HL-60 (cell line): ENCODE measurements at regions not wholly inside any gene's neighbourhood (a gene's known extent, or its start where the extent isn't known, plus 50 kb on each side); places are given as distances from the start of the nearest gene placed in this dataset.

Source experiments
- DNase-seq, 2 experiments: peaks; one replicate each; pipeline ENCODE4 v3.0.0-alpha.2; 2010 to 2020; ENCODE audit warnings: low read depth in 1 of 2, low spot score in 1 of 2
- H3K27ac ChIP-seq: fragments of 250-450 bp; sonication (Bioruptor Pico); replicated peaks from 2 replicates; pipeline ENCODE4 v1.5.1; 2020; ENCODE audit warnings: mild to moderate bottlenecking, moderate library complexity
- H3K27me3 ChIP-seq: fragments of 250-450 bp; sonication (Bioruptor Pico); 2 replicates; pipeline ENCODE4 v1.5.1; 2021; ENCODE audit warnings: mild to moderate bottlenecking, moderate library complexity; ENCODE audit not compliant: insufficient read depth, poor library complexity, severe bottlenecking
- H3K4me3 ChIP-seq: replicated peaks from 2 replicates; pipeline ENCODE4 v1.5.1; 2011; ENCODE audit warnings: mild to moderate bottlenecking, control low read depth, low read length; ENCODE audit not compliant: insufficient read depth
- GABPA ChIP-seq: IDR thresholded peaks from 2 replicates; pipeline ENCODE4 v1.6.1; 2012; ENCODE audit warnings: low read depth
- POLR2AphosphoS5 ChIP-seq: IDR thresholded peaks from 2 replicates; pipeline ENCODE4 v1.6.1; 2012; ENCODE audit warnings: low read depth
- SPI1 ChIP-seq: IDR thresholded peaks from 2 replicates; pipeline ENCODE4 v1.6.1; 2012; ENCODE audit warnings: low read depth, mild to moderate bottlenecking, borderline replicate concordance
- TF ChIP-seq, protein P1 (sequence below): IDR thresholded peaks from one replicate; pipeline ENCODE4 v1.5.1; 2011; ENCODE audit warnings: low read length, control low read depth, inconsistent platforms; ENCODE audit not compliant: insufficient read depth
- TF ChIP-seq, protein P2 (sequence below): IDR thresholded peaks from 2 replicates; pipeline ENCODE4 v1.6.1; 2012; ENCODE audit warnings: low read depth; ENCODE audit not compliant: insufficient replicate concordance

DNA sequence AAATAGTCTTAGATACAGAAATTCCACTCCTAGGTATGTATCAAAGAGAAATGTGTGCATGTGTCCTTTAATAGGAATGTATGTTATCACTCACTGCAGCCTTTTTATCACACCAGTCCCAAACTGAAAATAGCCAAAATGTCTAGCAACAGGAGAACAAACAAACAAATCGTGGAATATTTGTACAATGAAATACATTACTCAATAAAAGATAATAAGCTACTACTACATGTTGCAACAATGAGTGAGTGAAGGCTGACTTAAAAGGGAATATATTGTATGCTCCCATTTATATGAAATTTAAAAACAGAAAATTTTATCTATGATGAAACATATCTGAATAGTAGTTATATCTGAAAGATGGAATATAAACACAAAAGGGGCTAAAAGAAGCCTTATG is 212.1 kb upstream of the PLD5 start:
- no peaks in the 10 kb centered on the region for H3K27me3 ChIP-seq
- H3K27ac ChIP-seq: no peak overlapping the region
- TF ChIP-seq GABPA (no peak), POLR2AphosphoS5 (no peak)
- TF ChIP-seq, protein P1, sequence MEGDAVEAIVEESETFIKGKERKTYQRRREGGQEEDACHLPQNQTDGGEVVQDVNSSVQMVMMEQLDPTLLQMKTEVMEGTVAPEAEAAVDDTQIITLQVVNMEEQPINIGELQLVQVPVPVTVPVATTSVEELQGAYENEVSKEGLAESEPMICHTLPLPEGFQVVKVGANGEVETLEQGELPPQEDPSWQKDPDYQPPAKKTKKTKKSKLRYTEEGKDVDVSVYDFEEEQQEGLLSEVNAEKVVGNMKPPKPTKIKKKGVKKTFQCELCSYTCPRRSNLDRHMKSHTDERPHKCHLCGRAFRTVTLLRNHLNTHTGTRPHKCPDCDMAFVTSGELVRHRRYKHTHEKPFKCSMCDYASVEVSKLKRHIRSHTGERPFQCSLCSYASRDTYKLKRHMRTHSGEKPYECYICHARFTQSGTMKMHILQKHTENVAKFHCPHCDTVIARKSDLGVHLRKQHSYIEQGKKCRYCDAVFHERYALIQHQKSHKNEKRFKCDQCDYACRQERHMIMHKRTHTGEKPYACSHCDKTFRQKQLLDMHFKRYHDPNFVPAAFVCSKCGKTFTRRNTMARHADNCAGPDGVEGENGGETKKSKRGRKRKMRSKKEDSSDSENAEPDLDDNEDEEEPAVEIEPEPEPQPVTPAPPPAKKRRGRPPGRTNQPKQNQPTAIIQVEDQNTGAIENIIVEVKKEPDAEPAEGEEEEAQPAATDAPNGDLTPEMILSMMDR: no peak
- DNase-seq: no peak
- H3K4me3 ChIP-seq: no peak overlapping the region

DNA sequence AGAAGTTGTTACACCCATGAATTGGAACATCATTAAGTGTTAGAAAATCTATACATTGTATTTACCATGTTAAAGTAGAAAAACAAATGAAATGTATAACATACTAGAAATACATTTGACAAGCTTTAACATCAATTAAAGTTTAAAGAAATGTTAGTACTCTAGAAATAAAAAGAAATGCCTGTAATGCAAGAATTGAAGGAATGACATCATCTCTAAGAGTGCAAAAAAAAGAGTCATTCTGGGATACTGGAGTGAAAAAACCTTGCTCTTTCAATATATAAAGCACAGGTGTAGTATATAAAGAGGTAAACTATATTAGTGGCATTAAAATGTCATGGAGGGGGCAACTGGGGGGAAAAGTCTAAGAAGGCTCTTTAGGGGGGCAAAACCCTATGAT is 210.8 kb upstream of the PLD5 start:
- TF ChIP-seq GABPA: no peak
- TF ChIP-seq SPI1: no peak
- TF ChIP-seq POLR2AphosphoS5: no peak
- TF ChIP-seq, protein P2, sequence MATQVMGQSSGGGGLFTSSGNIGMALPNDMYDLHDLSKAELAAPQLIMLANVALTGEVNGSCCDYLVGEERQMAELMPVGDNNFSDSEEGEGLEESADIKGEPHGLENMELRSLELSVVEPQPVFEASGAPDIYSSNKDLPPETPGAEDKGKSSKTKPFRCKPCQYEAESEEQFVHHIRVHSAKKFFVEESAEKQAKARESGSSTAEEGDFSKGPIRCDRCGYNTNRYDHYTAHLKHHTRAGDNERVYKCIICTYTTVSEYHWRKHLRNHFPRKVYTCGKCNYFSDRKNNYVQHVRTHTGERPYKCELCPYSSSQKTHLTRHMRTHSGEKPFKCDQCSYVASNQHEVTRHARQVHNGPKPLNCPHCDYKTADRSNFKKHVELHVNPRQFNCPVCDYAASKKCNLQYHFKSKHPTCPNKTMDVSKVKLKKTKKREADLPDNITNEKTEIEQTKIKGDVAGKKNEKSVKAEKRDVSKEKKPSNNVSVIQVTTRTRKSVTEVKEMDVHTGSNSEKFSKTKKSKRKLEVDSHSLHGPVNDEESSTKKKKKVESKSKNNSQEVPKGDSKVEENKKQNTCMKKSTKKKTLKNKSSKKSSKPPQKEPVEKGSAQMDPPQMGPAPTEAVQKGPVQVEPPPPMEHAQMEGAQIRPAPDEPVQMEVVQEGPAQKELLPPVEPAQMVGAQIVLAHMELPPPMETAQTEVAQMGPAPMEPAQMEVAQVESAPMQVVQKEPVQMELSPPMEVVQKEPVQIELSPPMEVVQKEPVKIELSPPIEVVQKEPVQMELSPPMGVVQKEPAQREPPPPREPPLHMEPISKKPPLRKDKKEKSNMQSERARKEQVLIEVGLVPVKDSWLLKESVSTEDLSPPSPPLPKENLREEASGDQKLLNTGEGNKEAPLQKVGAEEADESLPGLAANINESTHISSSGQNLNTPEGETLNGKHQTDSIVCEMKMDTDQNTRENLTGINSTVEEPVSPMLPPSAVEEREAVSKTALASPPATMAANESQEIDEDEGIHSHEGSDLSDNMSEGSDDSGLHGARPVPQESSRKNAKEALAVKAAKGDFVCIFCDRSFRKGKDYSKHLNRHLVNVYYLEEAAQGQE: no peak
- Histone ChIP-seq H3K4me3 (no peak overlapping the region), H3K27me3 (no peaks in the 10 kb centered on the region), H3K27ac (no peak overlapping the region)
- no peak for DNase-seq

DNA sequence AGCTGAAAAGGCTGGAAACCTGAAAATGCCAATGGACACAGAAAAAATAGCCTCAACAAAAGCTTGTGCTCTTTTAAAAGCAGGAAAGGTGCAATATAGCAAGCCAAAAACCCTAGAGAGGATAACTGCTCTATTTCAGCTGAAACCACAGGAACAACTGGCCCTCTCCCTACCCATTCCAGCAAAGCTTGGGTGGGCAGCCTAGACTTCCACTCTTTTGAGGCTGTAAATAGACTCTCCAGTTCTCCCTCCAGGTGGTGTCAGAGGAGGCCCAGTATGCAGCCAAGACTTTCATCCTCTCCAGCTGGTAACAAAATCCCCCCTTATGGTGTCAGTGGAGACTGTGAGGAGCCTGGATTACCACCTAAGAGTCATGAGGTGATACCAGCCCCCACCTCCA is 206.9 kb upstream of the PLD5 start:
- Histone ChIP-seq H3K27ac (no peak overlapping the region), H3K27me3 (no peaks in the 10 kb centered on the region), H3K4me3 (no peak overlapping the region)
- DNase-seq: no peak
- TF ChIP-seq SPI1: no peak
- no peak for TF ChIP-seq GABPA
- TF ChIP-seq POLR2AphosphoS5: no peak
- TF ChIP-seq, protein P2: no peak
- TF ChIP-seq, protein P1: no peak

DNA sequence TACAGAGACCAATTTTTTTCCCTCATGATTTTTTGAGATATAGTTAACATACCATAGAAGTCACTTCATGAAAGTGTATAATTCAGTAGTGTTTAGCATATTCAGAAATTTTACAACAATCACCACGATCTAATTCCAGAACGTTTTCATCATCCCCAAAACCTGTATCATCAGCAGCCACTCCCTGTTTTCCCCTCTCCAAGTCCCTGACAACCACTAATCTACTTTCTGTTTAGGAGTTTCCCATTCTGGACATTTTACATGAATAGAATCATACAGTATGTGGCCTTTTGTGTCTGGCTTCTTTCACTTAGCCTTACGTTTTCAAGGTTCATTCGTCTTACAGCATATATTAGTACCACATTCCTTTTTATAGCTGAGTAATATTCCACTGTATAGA is 204.2 kb upstream of the PLD5 start:
- no peak for DNase-seq
- no peak overlapping the region for H3K4me3 ChIP-seq
- no peak for TF ChIP-seq GABPA
- no peaks in the 10 kb centered on the region for H3K27me3 ChIP-seq
- no peak overlapping the region for H3K27ac ChIP-seq

DNA sequence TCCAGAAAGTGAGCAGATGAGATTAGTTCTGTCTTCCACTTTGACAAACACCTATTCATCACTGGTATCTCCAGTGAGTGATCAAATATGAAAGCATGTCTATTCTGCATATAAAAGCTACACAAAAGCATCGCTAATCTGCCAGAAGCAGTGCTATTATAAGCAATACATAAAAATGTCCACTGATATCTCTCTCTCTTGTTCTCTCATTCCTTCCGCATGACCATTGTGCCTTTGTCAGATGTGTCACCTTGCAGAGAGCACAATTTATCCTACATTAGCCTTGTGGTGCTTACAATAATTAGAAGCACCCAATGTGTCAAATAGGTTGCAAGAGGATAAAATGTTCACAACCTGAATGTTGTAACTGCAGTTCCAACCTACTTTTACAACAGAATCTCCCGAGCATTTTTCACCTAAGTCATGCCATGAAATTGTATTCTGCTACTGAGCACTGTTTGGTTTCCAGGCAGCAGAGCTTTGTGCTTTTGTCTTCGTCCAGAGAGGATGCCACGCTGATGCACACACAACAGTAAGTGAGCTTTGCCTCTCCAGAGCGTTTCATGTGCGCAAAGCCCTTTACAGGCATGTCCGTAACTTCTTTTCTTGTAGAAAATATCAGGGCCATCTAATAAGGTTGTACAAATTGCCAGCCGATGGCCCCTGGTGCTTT is 198.7 kb upstream of the PLD5 start:
- TF ChIP-seq SPI1 (no peak), GABPA (no peak), POLR2AphosphoS5 (no peak)
- TF ChIP-seq, protein P1: no peak
- TF ChIP-seq, protein P2: no peak
- no peak overlapping the region for H3K27ac ChIP-seq
- no peaks in the 10 kb centered on the region for H3K27me3 ChIP-seq
- DNase-seq: no peak
- H3K4me3 ChIP-seq: no peak overlapping the region
